Mucosa of gallbladder (tissue), 1 donor: ENCODE measurements at regions not wholly inside any gene's neighbourhood (a gene's known extent, or its start where the extent isn't known, plus 50 kb on each side); places are given as distances from the start of the nearest gene placed in this dataset.
"Not testable (repeated sequence)": the region's sequence is repeated elsewhere in the genome, so short reads cannot be mapped to it uniquely, and the experiment has no call there.

Source experiments
- DNase-seq: peaks from one replicate; pipeline ENCODE4 v3.0.0-alpha.2; 2020; ENCODE audit warnings: low spot score
- donor health status: DM: no; HTN: no; CAD: no.

GRCh38 chr5:16987776-16988175 is 51.7 kb upstream of the MYO10 start:
- DNase-seq, result no peak

DNA sequence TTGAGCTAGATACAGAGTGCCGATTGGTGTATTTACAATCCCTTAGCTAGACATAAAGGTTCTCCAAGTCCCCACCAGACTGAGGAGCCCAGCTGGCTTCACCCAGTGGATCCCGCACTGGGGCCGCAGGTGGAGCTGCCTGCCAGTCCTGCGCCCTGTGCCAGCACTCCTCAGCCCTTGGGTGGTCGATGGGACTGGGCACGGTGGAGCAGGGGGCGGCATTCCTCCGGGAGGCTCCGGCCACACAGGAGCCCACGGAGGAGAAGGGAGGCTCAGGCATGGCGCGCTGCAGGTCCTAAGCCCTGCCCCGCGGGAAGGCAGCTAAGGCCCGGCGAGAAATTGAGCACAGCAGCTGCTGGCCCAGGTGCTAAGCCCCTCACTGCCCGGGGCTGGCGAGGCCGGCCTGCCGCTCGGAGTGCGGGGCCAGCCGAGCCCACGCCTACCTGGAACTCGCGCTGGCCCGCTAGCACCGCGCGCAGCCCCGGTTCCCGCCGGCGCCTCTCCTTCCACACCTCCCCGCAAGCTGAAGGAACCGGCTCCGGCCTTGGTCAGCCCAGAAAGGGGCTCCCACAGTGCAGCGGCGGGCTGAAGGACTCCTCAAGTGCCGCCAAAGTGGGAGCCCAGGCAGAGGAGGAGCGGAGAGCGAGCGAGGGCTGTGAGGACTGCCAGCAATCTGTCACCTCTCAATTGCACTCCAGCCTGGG is 54.9 kb upstream of the MYO10 start:
- not testable (repeated sequence) for DNase-seq

DNA sequence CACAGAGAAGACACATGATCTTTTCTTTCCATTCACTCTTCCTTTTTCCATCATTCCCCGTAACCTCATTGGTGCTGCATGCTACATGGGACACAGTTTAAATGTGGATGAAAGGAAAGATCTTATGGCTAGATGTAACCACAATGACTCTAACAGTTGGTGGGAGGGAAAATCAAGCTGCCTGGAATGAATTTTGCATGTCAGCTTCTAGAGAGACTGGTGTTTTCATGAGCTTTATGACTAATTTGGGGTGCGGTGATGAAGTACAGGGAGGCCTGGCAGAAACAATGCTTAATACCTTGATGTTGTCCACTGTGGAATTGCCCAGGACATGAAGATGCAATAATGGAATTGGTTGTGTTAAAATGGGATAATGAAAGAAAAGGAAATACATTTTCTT is 55.9 kb upstream of the MYO10 start:
- no peak for DNase-seq

GRCh38 chr5:16992444-16992843 is 56.4 kb upstream of the MYO10 start:
- no peak for DNase-seq

GRCh38 chr5:16994565-16994964 is 58.5 kb upstream of the MYO10 start:
- no peak for DNase-seq

DNA sequence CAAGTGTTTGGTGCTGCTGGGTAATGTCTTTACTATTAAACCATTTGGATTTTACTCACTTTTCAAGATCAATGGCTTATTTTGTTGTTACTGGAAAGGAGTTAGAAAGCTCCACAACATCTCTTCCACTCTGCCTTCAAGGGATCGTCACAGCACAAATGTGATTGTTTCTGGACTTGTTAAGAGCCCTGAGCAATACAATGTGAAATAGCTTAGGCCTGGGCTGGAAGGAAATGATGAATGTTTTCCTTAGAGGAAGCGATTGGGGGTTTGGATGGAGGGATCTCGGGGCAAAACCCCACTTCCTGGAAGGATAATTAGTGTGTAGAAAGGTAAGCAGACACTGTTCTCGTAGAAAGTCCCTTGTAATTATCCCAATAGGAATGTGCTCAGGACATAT is 59.3 kb upstream of the MYO10 start:
- no peak for DNase-seq

- no peak for DNase-seq
Observed at GRCh38 chr5:17000291-17000939, 64.3 kb upstream of the MYO10 start.

GRCh38 chr5:17001428-17001827 is 65.3 kb upstream of the MYO10 start:
- DNase-seq, result no peak

DNA sequence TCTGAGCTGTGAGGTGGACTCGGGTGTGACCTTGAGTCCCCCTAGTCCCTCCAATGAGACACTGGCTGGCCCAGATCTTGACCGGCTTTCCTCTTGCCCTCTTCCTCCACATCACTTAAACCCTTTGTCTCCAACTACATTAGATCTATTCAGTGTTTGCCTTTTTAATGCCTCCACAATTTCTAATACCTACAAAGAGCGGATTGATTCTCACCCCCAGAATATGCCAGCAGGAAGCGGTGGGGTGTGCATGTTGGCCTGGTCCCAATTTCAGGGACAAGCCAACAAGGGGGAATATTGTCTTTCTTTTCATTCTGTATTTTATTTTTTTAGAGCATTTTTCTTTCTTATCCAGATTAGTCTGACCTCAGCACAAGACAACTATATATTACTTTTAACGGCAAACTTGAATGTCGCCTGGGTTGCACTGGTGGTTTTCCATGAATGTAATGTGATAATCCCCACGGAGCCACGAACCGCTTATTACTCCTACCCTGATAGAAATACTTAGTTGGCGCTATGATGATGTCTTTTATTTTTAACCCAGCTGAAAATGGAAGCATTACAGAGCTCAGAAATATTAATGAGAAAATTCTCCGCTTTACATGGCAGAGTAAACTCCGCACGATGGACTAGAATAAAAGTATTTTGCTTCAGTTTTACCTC is 68.5 kb upstream of the MYO10 start:
- DNase-seq, result no peak

DNA sequence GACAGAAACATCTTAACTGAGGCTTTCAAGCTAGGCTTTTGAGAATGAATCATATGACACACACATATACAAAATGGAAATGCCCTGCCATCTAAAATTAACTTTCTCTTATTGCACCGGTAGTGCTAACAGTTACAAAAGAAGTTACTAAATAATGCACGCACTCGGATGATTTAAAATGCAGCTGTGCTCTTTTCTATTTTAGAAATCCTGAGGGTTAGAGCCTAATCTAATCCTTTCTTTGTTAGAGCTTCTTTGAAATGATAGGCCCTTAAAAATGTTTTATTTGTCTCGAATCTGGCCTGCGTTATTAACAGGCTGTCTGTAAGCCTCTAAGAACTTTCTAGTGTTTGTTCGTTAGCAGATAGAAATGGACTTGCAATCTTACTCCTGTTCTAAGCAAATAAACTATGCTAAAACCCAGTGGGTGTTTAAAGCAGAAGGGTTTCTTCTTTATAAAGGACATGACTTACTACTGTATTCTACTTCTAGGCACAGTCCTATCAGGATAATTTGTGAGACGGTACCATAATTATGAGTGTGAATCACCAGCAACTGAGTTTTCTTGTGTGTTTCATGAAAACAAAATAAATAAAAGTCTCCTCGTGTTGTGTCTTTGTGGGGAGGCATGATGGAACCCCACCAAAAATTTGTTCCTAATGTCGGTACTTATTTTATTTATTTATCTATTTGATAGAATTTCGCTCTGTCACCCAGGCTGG is 69.2 kb upstream of the MYO10 start:
- no peak for DNase-seq

- no peak for DNase-seq
Observed at GRCh38 chr5:17012289-17012688, 76.2 kb upstream of the MYO10 start.

GRCh38 chr5:17014686-17015085 is 78.6 kb upstream of the MYO10 start:
- DNase-seq, result no peak

DNA sequence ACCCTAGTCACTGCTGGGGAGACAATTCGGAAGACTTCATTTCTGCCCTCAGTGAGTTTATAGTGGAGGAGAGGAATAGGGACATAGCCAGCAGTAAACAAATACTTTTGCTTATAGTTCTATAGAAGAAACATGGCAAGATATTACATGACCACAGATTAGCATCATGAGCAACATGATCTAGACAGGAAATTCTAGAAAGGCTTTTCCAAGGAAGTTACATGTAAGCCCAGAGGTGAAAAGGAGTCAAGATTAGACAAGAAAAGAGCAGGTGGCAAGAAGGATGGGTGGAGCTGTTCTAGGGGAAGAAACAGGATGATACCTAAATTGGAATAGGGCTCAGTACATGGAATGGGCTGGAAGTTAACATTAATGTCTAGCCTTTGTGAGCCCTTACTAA is 82.8 kb upstream of the MYO10 start:
- no peak for DNase-seq

GRCh38 chr5:17019324-17019723 is 83.2 kb upstream of the MYO10 start:
- no peak for DNase-seq

- no peak for DNase-seq
Observed at GRCh38 chr5:17020678-17021601, 84.9 kb upstream of the MYO10 start.

- DNase-seq, result no peak
Observed at GRCh38 chr5:17021602-17021932, 85.5 kb upstream of the MYO10 start.

DNA sequence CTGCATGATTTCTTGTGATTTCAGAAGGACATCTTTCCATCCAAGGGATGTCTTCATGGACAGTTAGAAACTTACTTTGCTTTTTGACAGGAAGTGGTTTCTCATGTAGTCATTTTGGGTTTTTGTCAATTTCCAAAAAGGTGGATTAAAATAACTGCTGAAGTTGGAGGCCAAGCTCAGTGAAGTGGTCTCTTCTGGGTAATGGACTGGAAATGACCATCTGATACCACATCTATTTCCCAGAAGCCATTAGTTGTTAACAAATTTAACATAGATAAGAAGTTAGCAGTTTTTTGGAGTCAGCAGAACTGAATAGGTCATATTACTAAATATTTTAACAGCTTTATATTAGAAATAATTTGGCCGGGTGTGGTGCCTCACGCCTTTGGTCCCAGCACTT is 86.2 kb upstream of the MYO10 start:
- no peak for DNase-seq

GRCh38 chr5:17024686-17025180 is 88.6 kb upstream of the MYO10 start:
- no peak for DNase-seq

DNA sequence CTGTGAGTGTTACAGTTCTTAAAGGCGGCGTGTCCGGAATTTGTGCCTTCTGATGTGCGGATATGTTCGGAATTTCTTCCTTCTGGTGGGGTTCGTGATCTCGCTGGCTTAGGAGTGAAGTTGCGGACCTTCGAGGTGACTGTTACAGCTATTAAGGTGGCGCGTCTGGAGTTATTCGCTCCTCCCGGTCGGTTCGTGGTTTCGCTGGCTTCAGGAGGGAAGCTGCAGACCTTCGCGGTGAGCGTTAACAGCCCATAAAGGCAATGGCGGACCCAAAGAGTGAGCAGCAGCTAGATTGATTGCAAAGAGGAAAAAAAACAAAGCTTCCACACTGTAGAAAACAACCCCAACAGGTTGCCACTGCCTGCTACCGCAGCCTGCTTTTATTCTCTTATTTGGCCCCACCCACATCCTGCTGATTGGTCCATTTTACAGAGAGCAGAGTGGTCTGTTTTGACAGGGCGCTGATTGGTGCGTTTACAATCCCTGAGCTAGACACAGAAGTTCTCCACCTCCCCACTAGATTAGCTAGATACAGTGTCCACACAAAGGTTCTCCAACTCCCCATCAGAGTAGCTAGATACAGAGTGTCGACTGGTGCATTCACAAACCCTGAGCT is 95.7 kb upstream of the MYO10 start:
- not testable (repeated sequence) for DNase-seq

DNA sequence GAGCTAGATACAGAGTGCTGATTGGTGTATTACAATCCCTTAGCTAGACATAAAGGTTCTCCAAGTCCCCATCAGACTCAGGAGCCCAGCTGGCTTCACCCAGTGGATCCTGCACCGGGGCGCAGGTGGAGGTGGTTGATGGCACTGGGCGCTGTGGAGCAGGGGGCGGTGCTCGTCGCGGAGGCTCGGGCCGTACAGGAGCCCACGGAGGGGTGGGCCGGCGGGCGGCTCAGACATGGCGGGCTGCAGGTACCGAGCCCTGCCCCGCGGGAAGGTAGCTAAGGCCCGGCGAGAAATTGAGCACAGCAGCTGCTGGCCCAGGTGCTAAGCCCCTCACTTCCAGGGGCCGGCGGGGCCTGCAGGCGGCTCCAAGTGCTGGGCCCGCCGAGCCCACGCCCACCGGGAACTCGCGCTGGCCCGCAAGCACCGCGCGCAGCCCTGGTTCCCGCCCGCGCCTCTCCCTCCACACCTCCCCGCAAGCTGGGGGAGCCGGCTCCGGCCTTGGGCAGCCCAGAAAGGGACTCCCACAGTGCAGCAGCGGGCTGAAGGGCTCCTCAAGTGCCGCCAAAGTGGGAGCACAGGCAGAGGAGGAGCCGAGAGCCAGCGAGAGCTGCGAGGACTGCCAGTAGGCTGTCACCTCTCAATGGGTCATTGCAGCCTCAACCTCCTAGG is 96.4 kb upstream of the MYO10 start:
- DNase-seq, result not testable (repeated sequence)
